DMS53 treated with DMSO at 0.1 percent for 48 hours (cell line): ENCODE measurements at regions not wholly inside any gene's neighbourhood (a gene's known extent, or its start where the extent isn't known, plus 50 kb on each side); places are given as distances from the start of the nearest gene placed in this dataset.
A peak's percentile ranks its signal among the peaks of the same experiment; 100 is the strongest.
"Not testable (repeated sequence)": the region's sequence is repeated elsewhere in the genome, so short reads cannot be mapped to it uniquely, and the experiment has no call there.

Source experiments
- DNase-seq: peaks from one replicate; lab custom pipeline; 2025; ENCODE audit not compliant: unreplicated experiment; lab: John Stamatoyannopoulos, UW

GRCh38 chr7:146057958-146058357 is 58.6 kb upstream of the CNTNAP2 start:
- no peak for DNase-seq

DNA sequence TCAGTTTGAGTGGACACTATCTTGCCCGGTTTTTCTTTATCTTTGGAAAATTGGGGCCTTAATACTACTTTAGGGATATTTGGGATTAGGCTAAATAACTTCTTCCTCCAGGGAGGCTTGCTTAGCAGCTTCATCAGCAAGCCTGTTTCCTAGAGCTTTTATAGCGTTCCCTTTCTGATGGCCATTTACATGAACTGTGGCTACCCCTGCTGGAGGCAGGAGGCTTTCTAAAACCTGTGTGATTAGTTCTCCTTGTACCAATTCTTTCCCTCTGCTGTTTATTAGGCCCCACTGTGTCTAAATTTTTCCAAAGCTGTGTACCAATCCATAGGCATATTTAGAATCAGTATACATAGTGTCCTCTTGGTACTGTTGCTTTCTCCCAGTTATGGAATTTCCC is 61.7 kb upstream of the CNTNAP2 start:
- no peak for DNase-seq

DNA sequence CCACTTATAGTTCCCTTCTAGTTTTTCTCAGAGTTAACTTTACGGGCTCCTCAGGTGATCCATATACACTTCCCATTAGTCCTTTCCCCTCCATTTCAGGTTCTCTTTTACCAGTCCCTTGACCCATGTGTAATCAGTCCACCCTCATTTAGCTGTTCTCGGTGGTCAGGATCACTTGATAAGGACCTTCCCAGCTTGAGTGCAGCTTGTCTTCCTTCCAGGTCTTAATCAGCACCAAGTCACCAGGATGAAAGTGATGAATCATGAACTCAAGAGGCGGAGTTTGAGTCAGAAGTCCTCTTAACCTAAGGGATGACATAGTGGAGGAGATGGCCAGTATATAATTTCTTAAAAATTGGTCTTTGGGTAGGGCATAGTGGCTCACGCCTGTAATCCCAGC is 63.1 kb upstream of the CNTNAP2 start:
- DNase-seq = no peak

- DNase-seq = not testable (repeated sequence)
Measured at GRCh38 chr7:146043310-146043709, 73.3 kb upstream of the CNTNAP2 start.

DNA sequence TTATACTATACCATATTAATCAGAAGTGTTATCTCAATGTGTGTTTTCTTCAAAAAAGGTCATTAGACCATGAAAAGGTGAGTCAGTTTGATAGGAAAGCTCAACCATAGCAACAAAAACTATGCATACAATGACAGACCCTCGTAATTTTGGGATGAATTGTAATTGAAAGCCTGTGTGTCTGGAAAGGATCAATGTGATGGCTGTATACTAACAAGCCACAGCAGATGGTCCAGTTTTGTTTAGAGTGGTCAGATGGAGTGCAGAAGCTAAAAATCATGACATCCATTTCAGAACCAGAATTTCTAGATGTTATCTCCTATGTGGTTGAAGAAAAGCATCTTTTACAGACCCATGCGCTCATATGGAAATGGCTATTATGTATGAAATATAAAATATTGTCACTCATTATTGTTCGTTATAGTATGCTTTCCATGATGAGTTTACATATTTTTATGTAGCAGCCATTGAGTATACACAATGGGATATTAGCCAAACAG is 88.3 kb upstream of the CNTNAP2 start:
- DNase-seq = no peak

DNA sequence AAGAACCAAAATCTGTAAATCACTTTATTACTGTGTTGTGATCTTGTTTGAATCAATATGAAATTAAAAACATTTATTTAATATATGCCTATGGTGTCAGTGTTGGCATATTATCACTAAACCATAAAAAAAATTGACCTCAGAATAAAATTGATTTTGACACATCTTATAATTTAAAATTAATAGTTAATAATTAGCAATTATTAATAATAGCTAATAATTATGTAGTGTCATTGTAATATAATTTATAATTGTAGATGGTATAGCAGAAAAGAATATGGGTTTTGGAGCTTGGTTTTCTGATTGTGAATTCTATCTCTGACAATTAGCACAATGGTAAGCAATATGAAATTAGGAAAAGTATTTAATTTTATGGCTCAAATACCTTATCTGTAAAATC is 89.4 kb upstream of the CNTNAP2 start:
- DNase-seq = no peak

GRCh38 chr7:146022776-146023175 is 93.8 kb upstream of the CNTNAP2 start:
- no peak for DNase-seq

- DNase-seq = not testable (repeated sequence)
Measured at GRCh38 chr7:146019041-146020004, 97.3 kb upstream of the CNTNAP2 start.

DNA sequence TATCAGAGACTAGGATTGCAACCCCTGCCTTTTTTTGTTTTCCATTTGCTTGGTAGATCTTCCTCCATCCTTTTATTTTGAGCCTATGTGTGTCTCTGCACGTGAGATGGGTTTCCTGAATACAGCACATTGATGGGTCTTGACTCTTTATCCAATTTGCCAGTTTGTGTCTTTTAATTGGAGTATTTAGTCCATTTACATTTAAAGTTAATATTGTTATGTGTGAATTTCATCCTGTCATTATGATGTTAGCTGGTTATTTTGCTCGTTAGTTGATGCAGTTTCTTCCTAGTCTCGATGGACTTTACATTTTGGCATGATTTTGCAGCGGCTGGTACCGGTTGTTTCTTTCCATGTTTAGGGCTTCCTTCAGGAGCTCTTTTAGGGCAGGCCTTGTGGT is 99.2 kb upstream of the CNTNAP2 start:
- DNase-seq = not testable (repeated sequence)

GRCh38 chr7:146014154-146014553 is 102.4 kb upstream of the CNTNAP2 start:
- not testable (repeated sequence) for DNase-seq

DNA sequence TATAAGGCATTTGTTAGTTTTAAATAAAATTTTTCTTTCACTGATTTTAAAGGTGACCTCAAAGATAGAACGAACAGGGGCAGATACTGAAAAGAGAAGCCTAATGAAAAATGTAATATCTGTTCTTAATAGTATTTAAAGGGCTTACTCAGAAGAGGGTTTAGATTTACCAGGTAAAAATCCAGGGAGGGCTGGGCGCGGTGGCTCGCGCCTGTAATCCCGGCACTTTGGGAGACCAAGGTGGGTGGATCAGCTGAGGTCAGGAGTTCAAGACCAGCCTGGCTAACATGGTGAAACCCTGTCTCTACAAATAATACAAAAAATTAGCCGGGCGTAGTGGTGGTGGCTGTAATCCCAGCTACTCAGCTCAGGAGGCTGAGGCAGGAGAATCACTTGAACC is 108.3 kb upstream of the CNTNAP2 start:
- DNase-seq = no peak

DNA sequence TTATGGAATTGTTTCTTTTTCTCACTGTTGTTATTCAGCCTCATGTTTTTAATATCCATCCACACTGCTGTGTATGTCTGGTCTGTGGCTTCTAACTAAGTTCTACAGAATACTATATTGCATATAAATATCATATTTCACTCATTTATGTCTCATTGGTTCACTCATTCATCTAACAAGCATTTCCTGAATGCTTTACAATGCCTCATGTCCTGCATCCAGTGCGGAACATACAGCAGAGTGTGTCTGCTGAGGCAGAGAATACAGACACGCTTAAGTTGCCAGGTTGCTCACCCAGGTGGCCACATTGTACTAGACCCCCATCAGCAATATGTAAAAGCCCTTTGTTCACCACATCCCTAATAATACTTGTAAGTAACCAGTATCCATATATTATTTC is 111.8 kb upstream of the CNTNAP2 start:
- DNase-seq = no peak

GRCh38 chr7:146002431-146003078 is 114.0 kb upstream of the CNTNAP2 start:
- no peak for DNase-seq

- no peak for DNase-seq
Measured at GRCh38 chr7:146002008-146002407, 114.6 kb upstream of the CNTNAP2 start.

DNA sequence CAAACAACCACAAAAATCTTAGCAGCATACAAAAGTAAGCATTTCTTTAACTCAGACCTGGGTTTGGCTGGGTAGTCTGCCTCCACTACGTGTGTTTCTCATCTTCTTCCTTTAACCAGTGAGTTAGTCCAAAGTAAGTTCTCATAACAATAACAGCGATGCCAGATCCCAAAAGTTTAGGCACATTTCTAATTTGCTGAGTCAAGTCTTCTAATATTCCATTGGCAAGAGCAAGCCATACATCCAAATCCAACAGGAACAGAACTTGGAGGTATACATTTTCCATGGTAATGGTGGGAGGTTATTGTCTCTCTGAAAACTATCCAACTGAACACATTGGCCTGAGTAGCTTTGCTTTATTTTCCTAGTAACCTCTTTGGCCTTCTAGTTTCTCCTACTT is 115.7 kb upstream of the CNTNAP2 start:
- DNase-seq = no peak

DNA sequence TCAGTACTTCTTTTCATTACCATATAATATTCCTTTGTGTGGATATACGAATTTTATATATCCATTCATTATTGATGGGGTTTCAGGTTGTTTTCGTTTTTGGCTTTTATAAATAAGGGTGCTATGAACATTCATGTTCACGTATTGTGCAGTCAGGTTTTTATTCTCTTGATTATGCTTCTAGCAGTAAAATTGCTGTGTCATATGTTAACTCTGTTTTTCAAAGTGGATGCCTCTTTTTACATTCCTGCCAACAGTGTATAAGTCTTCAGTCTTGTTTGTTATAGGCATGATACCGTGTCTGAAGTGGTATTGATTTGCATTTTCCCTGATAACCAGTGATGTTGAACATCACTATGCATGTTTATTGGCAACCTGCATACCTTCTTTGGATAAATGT is 127.1 kb upstream of the CNTNAP2 start:
- no peak for DNase-seq

DNA sequence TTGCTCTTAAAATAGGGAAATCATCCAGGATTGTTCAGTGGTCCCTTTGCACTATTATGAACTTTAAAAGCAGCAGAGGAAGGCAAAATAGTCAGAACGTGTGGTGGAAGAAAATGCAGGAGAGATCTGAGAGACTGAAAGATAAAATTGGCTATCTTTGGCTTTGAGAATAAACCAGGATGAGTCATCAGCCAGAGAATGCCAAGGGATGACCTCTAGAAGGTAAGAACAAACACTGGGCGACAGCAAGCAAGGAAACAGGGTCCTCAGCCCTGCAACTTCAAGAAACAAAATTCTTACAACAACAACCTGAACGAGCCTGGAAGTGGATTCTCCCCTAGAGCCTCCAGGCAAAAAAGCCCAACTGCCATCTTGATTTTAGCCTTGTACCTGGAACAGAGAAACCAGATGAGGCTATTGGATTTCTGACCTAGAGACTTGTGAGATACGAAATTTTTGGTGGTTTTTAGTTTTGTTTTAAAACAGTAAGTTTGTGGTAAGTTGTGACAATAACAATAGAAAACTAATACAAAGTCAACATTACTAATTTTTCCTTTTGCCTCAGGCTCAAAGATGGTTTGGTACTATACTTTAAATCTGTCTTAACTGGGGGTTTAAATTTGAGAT is 130.2 kb upstream of the CNTNAP2 start:
- DNase-seq = no peak

DNA sequence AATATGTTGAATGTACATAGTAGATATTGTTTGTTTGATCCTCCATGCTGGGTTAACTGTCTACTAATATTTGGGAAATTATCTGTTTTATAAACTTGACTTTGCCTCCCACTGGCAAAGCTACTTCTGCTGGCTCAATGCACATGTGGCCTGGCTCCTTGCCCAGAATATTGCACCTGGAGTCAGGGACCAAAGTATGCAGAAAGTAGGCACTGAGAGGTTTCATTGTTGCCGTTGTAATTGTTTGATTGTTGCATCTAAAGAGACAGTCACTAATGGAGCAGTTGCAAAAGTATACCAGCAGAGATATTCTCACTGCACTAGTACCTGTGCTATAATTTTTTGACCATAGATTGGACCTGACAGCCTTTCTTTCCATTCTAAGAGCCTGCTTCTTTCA is 137.8 kb upstream of the CNTNAP2 start:
- peak; percentile 64 for DNase-seq

DNA sequence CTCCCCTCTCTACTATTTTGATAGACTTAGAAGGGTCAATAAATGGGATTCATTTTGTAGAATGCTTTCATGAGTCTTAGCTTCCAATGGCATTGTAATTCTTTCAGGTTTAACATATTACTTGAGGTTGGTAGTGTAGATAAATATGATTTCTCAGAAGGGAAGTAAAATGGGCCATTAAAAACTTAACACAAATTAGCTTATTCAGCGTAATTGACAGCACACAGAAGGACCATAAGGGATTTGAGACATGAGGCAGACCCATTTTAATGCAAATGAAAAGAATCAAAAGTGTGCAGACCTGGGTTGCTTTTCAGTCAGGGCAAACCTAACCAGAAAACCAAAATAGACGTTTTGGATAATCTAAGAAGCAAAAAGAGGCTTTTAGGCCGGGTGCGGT is 156.6 kb upstream of the CNTNAP2 start:
- DNase-seq = no peak

DNA sequence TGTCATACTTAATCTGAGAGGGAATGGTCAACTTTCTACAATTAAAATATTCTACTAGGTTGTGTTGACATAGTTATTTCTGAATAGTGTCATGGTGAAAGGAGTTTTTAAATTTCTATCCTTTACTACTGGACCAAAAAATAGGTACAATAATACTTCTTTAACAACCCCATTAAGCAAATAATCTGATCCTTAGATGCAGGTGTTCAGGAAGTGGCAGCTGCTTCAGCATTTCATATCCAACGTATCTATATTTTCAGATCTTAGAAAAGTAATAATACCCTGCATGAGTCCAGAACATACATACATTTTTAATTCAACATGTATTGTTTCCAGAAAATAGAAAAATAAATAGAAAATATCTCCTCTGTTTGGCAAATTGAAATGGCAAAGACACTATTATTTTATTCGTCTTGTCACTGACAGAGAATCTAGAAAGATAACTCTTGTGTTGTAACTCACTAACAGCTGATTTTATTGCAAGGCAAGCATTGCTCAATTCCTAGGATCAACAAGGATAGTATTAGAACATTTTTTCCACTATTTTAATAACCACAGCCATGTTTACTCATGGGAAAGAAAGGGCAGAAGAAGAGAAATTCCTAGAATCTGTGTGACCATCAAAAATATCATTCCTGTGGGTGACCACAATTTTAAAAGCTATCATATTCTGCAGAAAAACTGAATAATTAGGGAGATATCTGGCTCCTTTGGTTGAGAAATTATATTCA is 159.3 kb upstream of the CNTNAP2 start:
- peak; percentile 52 for DNase-seq

DNA sequence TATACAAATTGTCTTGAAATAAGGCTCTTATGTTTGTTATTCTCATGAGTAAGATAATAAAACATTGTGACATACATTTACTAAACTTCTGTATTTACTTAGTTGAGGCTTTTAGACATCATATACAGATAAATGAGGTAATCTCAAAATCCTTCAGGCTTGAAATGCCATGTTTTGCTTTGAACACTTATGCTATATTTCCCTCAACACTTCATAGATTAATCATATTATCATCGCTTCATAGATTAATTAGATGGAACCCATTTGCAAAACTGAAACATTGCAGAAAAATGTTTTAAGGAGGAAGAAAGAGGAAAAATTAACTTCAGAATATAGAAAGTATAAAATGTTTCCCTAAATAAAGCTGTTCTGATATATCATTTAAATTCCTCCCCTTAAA is 165.0 kb upstream of the CNTNAP2 start:
- no peak for DNase-seq
